Skeletal muscle tissue (tissue), 3 donors: ENCODE measurements at regions not wholly inside any gene's neighbourhood (a gene's known extent, or its start where the extent isn't known, plus 50 kb on each side); places are given as distances from the start of the nearest gene placed in this dataset.
"Not testable (repeated sequence)": the region's sequence is repeated elsewhere in the genome, so short reads cannot be mapped to it uniquely, and the experiment has no call there.

Experiments used
- H3K27ac ChIP-seq: one replicate; pipeline ENCODE4 v1.7.0; 2013; ENCODE audit warnings: mild to moderate bottlenecking, low read depth, low read length, inconsistent platforms
- H3K27me3 ChIP-seq, 3 donors: one replicate each; pipeline ENCODE4 v1.7.0; 2013; ENCODE audit warnings: low read length in 3 of 3; ENCODE audit not compliant: control insufficient read depth in 3 of 3, insufficient read depth in 3 of 3
- H3K36me3 ChIP-seq, 3 donors: one replicate each; pipeline ENCODE4 v1.7.0; 2013; ENCODE audit warnings: low read length in 3 of 3; ENCODE audit not compliant: control insufficient read depth in 3 of 3, insufficient read depth in 3 of 3
- H3K4me1 ChIP-seq, 3 donors: one replicate each; pipeline ENCODE4 v1.7.0; 2013; ENCODE audit warnings: low read length in 3 of 3, mild to moderate bottlenecking in 3 of 3; ENCODE audit not compliant: control insufficient read depth in 3 of 3, insufficient read depth in 3 of 3
- H3K4me3 ChIP-seq, 3 donors: one replicate each; pipeline ENCODE4 v1.7.0; 2013; ENCODE audit warnings: low read length in 3 of 3
- H3K9ac ChIP-seq, 3 donors: one replicate each; pipeline ENCODE4 v1.7.0; 2013; ENCODE audit warnings: low read length in 3 of 3, mild to moderate bottlenecking in 3 of 3, moderate library complexity in 2 of 3, low read depth in 1 of 3
- H3K9me3 ChIP-seq, 3 donors: one replicate each; pipeline ENCODE4 v1.7.0; 2013; ENCODE audit warnings: low read length in 3 of 3; ENCODE audit not compliant: control insufficient read depth in 3 of 3
- donor health status: Osteomylitis.

DNA sequence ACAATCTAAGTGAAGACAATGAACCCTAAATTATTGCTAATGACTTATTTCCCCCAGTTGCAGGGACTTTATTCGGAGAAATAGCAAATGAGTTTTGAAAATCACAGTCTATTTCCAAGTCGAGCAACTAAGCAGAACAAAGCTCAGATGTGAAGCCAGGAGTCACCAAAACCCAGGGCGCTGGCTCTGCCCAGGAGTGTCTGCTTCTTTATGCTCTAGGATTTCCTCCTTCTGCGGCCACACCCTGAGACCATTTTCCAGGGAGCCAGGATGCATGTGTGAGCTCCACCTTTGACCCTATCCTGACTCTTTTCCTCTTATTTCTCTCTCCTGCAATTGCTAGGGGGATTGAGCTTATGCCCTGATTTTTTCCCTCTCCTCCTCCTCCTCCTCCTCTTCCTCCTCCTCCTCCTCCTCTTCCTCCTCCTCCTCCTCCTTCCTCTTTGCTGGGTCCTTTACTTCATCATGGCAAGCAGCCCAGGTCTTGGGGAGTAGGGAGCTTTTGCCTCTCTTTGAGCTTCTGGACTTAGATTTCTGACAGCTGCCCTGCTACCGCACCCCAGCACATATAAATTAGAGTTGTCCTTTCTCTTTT lies 234.4 kb downstream of the ARL4A start:
- H3K27me3 ChIP-seq: no peaks in the 10 kb centered on the region
- no peaks in the 10 kb centered on the region for H3K4me1 ChIP-seq
- no peaks in the 10 kb centered on the region for H3K36me3 ChIP-seq
- H3K9ac ChIP-seq: no peak overlapping the region
- H3K4me3 ChIP-seq: no peak overlapping the region
- H3K27ac ChIP-seq: no peak overlapping the region
- H3K9me3 ChIP-seq: no peaks in the 10 kb centered on the region

DNA sequence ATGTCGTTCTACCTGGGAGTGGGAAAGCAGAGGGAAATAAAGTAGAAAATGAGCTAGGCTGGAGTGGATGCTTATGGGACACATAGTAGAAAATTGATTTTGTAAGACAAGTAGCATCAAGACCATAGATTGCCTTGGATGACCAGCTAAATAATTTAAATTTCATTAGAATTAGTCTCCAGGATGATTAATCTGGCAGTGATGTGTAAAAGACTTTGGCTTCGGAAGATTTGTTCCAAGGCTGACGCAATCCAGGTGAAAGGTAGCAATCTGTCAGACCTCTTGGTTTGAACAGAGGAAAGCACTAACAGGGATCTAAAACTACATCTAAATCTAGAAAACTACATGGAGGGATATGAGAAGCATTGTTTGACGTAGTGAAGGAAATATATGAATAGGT lies 236.5 kb downstream of the ARL4A start:
- H3K36me3 ChIP-seq: no peaks in the 10 kb centered on the region
- H3K9ac ChIP-seq: no peak overlapping the region
- H3K4me3 ChIP-seq: no peak overlapping the region
- H3K27me3 ChIP-seq: no peaks in the 10 kb centered on the region
- no peaks in the 10 kb centered on the region for H3K4me1 ChIP-seq
- no peaks in the 10 kb centered on the region for H3K9me3 ChIP-seq
- H3K27ac ChIP-seq: no peak overlapping the region

DNA sequence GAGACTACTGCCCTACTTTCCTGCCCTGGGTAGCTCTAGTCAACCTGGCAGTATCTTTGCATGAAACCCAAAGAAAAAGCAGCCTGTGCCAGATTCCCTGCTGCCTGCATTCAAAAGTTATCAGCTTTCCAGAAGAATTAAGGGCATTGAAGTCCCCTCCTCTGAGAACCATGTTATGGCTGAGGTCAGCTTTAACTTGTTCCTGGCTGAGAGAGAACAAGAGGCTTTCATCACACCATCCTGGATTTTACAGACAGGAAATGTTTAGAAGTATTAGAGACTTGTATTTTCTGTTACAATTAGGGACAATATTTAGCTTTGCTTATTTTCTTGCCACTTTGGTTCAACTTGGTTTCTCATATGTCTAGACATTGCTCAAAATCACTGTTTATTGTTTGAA lies 238.8 kb downstream of the ARL4A start:
- no peaks in the 10 kb centered on the region for H3K27me3 ChIP-seq
- H3K9me3 ChIP-seq: no peaks in the 10 kb centered on the region
- no peak overlapping the region for H3K27ac ChIP-seq
- H3K9ac ChIP-seq: no peak overlapping the region
- no peaks in the 10 kb centered on the region for H3K36me3 ChIP-seq
- H3K4me3 ChIP-seq: no peak overlapping the region
- no peaks in the 10 kb centered on the region for H3K4me1 ChIP-seq

DNA sequence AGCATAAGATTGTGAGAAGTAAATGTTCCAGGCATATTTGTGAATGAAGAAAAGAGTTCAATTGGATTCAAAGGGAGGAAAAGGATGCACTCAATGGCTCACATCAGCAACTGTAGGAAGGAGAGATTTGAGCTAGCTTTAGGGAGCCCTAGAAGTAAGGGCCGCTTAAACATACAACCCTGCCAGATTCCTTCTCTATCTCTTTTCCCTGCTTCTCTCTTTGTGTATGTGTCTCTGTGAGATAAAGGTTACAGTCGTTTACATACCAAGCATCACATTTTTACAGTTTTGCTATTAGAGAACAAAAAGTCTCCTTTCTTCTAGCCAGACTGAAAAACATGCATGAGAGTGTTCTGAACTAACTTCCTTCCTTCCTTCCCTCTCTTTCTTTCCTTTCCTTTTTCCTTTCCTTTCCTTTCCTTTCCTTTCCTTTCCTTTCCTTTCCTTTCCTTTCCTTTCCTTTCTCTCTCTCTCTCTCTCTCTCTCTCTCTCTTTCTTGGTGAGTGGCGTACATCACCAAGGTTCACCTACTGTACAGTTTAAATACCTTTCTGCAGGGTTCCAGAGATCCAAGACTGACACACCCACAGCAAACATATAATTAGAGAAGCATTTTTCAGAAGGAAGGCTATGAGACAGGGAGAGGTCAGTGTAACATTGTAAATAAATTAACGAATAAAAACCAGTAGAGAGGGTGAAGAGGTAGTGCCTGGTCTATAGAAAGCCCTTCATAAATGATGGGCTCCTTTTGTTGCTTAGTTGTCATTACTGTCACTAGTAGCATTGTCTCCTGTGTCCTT lies 240.4 kb downstream of the ARL4A start:
- Histone ChIP-seq H3K4me1 (no peaks in the 10 kb centered on the region), H3K27me3 (no peaks in the 10 kb centered on the region), H3K9me3 (no peaks in the 10 kb centered on the region), H3K27ac (no peak overlapping the region), H3K9ac (no peak overlapping the region), H3K36me3 (no peaks in the 10 kb centered on the region), H3K4me3 (no peak overlapping the region)

DNA sequence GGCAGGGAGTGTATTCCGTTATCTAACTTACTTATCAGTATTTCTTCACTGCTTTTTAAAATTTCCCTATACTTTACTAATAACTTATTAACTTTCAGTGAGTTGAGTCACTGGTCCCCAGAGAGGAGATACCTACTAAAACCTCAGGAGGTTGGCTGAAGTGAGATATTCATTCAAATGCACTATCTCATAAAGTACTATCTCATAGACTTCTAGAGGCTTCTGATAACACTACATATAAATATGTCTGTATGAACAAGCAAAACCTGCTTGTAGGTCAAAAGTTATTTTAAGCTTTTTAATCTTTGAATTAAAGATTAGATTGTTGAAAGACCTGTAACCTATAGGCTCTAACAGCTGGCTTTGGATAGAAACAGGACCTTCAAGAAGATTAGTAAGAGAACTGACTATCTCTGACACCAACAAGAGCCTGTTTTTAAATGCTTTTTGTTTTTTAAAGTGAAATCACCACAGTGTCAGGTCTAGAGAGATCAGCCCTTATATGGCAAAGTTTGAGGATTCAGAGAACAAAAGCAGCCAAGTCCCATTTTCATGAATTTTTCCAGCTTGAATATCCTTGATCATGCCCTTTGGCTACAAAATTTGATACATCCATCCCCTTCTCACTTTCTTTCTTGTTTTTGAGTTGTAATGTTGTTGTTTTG lies 242.2 kb downstream of the ARL4A start:
- H3K4me1 ChIP-seq: no peaks in the 10 kb centered on the region
- H3K27me3 ChIP-seq: no peaks in the 10 kb centered on the region
- H3K4me3 ChIP-seq: no peak overlapping the region
- H3K9me3 ChIP-seq: no peaks in the 10 kb centered on the region
- no peaks in the 10 kb centered on the region for H3K36me3 ChIP-seq
- no peak overlapping the region for H3K27ac ChIP-seq
- no peak overlapping the region for H3K9ac ChIP-seq

DNA sequence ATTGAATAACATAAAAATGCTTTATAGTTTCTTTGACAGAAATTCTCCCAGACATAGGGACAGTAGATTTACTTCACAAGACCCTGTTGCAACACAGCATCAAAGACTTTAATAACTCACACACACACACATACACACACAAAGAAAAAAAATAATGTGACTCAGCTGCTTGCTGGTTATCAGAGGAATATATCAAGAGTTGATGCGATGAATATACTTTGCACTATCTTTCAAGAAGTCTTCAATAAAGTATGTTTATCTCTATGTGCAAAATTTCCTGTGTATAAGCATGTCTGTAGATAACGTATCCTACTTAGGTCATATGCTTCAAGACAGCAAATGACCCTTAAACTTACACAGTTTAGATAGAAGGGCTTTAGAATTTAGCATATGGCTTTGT lies 243.1 kb downstream of the ARL4A start:
- Histone ChIP-seq H3K4me1 (no peaks in the 10 kb centered on the region), H3K27me3 (no peaks in the 10 kb centered on the region), H3K9me3 (no peaks in the 10 kb centered on the region), H3K9ac (no peak overlapping the region), H3K36me3 (no peaks in the 10 kb centered on the region), H3K27ac (no peak overlapping the region), H3K4me3 (no peak overlapping the region)

DNA sequence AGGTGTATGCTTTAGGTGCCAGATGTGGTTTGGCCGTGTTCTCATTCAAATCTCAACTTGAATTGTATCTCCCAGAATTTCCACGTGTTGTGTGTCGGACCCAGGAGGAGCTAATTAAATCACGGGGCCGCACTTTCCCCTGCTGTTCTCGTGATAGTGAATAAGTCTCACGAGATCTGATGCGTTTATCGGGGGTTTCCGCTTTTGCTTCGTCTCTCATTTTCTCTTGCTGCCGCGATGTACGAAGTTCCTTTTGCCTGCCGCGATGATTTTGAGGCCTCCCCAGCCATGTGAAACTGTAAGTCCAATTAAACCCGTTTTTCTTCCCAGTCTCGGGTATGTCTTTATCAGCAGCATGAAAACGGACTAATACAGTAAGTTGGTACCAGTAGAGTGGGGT lies 244.0 kb downstream of the ARL4A start:
- H3K4me3 ChIP-seq, H3K36me3 ChIP-seq: not testable (repeated sequence)

DNA sequence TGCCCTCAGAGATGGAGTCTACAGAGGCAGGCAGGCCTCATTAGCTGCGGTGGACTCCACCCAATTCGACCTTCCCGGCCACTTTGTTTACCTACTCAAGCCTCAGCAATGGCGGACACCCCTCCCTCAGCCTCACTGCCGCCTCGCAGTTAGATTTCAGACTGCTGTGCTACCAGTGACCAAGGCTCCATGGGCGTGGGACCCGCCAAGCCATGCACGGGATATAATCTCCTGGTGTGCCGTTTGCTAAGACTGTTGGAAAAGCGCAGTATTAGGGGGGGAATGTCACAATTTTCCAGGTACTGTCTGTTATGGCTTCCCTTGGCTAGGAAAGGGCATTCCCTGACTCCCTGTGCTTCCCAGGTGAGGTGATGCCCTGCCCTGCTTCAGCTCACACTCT lies 252.3 kb downstream of the ARL4A start:
- Histone ChIP-seq H3K9me3 (no peaks in the 10 kb centered on the region), H3K27me3 (no peaks in the 10 kb centered on the region), H3K4me3 (no peak overlapping the region), H3K4me1 (peaks cover 0 to 4% (median 0%) of the 10 kb centered on the region in 3 donors), H3K9ac (no peak overlapping the region), H3K27ac (no peak overlapping the region), H3K36me3 (no peaks in the 10 kb centered on the region)

More for the DNA sequence above, 244.0 kb downstream of the ARL4A start:
- H3K27me3 ChIP-seq, H3K27ac ChIP-seq, H3K4me1 ChIP-seq, H3K9ac ChIP-seq, H3K9me3 ChIP-seq: not testable (repeated sequence)

DNA sequence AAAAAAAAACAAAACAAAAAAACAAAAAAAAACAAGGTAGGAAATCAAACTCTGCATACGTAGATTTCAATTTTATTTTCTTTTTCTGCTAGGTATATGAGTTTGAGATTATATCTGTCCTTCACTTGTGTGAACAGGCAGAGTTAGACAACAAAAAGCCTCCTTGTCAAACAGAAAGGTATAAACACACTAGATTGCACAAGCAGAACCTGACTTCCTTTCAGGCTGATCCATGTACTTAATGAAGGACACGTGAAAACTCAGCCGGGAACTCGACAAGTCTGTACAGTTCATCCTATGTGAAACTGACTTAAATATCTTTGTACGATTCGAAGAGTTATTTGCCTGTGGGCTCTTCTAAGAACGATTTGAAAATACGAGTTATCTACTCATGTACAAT lies 254.1 kb downstream of the ARL4A start:
- Histone ChIP-seq H3K27ac (no peak overlapping the region), H3K27me3 (no peaks in the 10 kb centered on the region), H3K9ac (no peak overlapping the region), H3K4me3 (no peak overlapping the region), H3K9me3 (no peaks in the 10 kb centered on the region), H3K36me3 (no peaks in the 10 kb centered on the region), H3K4me1 (peaks cover 0 to 4% (median 0%) of the 10 kb centered on the region in 3 donors)

DNA sequence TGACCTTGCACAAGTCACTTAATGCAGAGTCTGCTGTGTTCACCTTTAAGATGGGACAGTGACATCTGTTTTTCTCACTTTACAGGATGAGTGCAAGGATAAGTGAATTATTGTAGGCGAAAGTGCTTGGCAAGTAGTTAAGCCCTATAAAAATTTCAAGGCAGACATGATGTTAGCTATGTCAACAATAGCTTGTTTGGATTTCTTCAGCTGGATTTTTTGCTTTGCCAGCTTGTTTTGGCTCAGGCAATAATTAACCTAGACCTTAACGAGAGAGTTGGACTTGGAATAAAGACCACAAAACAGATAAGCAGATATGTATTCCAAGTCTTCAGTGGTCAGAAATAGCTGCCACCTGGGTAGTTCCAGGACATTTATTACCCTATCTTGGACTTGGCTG lies 255.2 kb downstream of the ARL4A start:
- peaks cover 0 to 4% (median 0%) of the 10 kb centered on the region in 3 donors for H3K4me1 ChIP-seq
- no peak overlapping the region for H3K4me3 ChIP-seq
- no peaks in the 10 kb centered on the region for H3K36me3 ChIP-seq
- no peak overlapping the region for H3K27ac ChIP-seq
- no peaks in the 10 kb centered on the region for H3K27me3 ChIP-seq
- no peaks in the 10 kb centered on the region for H3K9me3 ChIP-seq
- no peak overlapping the region for H3K9ac ChIP-seq
